Transverse colon (tissue), 4 donors: ENCODE measurements at regions not wholly inside any gene's neighbourhood (a gene's known extent, or its start where the extent isn't known, plus 50 kb on each side); places are given as distances from the start of the nearest gene placed in this dataset.

Experiments used
- CTCF ChIP-seq, 5 experiments: fragments of 200-600 bp in 3 of 5; fragments of 450-650 bp in 2 of 5; sonication (generic) in 3 of 5; IDR thresholded peaks; 1 replicate in 2 of 5; 2 replicates in 3 of 5; pipeline ENCODE4 v1.5.1; 2016 to 2017; ENCODE audit warnings: antibody characterized with exemption in 5 of 5, inconsistent platforms in 3 of 5, mild to moderate bottlenecking in 2 of 5, moderate library complexity in 1 of 5
- EP300 ChIP-seq: sonication (generic); formaldehyde crosslinking; IDR thresholded peaks from one replicate; pipeline ENCODE4 v1.6.1; 2017; ENCODE audit warnings: antibody characterized with exemption, low read depth
- POLR2A ChIP-seq: fragments of 450-650 bp; IDR thresholded peaks from one replicate; pipeline ENCODE4 v1.6.1; 2016; ENCODE audit warnings: antibody characterized with exemption, mild to moderate bottlenecking, moderate library complexity
- POLR2AphosphoS5 ChIP-seq, 3 donors: sonication (generic); formaldehyde crosslinking; IDR thresholded peaks; one replicate each; pipeline ENCODE4 v1.6.1; 2016; ENCODE audit warnings: antibody characterized with exemption in 3 of 3

GRCh38 chr15:66625531-66625930, 59.7 kb upstream of the LCTL start:
- TF ChIP-seq POLR2A (no peak), EP300 (no peak), CTCF (IDR thresholded peaks at IDR 0.05) (no peak), POLR2AphosphoS5 (IDR thresholded peaks at IDR 0.05) (no peak)
